Dendritic cell treated with granulocyte-macrophage colony-stimulating factor and Interleukin-4, amounts not matched to agents 40 ng/mL and 50 ng/mL, for 4 days (primary cell): ENCODE measurements at regions not wholly inside any gene's neighbourhood (a gene's known extent, or its start where the extent isn't known, plus 50 kb on each side); places are given as distances from the start of the nearest gene placed in this dataset.
"Not testable (repeated sequence)": the region's sequence is repeated elsewhere in the genome, so short reads cannot be mapped to it uniquely, and the experiment has no call there.

Experiments used
- H3K27ac Mint-ChIP-seq: one replicate; pipeline ENCODE4 v1.8.0; 2022; ENCODE audit warnings: mild to moderate bottlenecking, mixed read lengths
- H3K27me3 Mint-ChIP-seq: one replicate; pipeline ENCODE4 v1.8.0; 2022; ENCODE audit warnings: mild to moderate bottlenecking, mixed read lengths
- H3K36me3 Mint-ChIP-seq: one replicate; pipeline ENCODE4 v1.8.0; 2022; ENCODE audit warnings: low read depth, mixed read lengths
- H3K4me1 Mint-ChIP-seq: one replicate; pipeline ENCODE4 v1.8.0; 2022; ENCODE audit warnings: low read depth, mixed read lengths
- H3K4me3 Mint-ChIP-seq: one replicate; pipeline ENCODE4 v1.8.0; 2022; ENCODE audit warnings: mild to moderate bottlenecking, moderate library complexity, mixed read lengths
- H3K9me3 Mint-ChIP-seq: one replicate; pipeline ENCODE4 v1.8.0; 2022; ENCODE audit warnings: mixed read lengths
- intact Hi-C: fragments of 100-400 bp; cut with micrococcal nuclease; formaldehyde crosslinking; loops from one replicate; pipeline ENCODE4 v1.15.0; 2022

- Mint-ChIP-seq H3K36me3 (no peaks in the 10 kb centered on the region), H3K27ac (no peak overlapping the region), H3K9me3 (no peaks in the 10 kb centered on the region), H3K4me1 (no peaks in the 10 kb centered on the region), H3K27me3 (no peaks in the 10 kb centered on the region), H3K4me3 (no peak overlapping the region)
- intact Hi-C loops, result no loop called here
Observed at GRCh38 chr1:166283600-166283999, 116.8 kb upstream of the FAM78B start.

- no peaks in the 10 kb centered on the region for H3K4me1 Mint-ChIP-seq
- H3K9me3 Mint-ChIP-seq, result no peaks in the 10 kb centered on the region
- intact Hi-C loops, result no loop called here
- no peak overlapping the region for H3K4me3 Mint-ChIP-seq
- H3K27ac Mint-ChIP-seq, result no peak overlapping the region
- no peaks in the 10 kb centered on the region for H3K27me3 Mint-ChIP-seq
- H3K36me3 Mint-ChIP-seq, result no peaks in the 10 kb centered on the region
Observed at GRCh38 chr1:166289309-166290050, 122.7 kb upstream of the FAM78B start.

- H3K27ac Mint-ChIP-seq, result no peak overlapping the region
- no peaks in the 10 kb centered on the region for H3K9me3 Mint-ChIP-seq
- H3K4me3 Mint-ChIP-seq, result no peak overlapping the region
- intact Hi-C loops, result no loop called here
- no peaks in the 10 kb centered on the region for H3K36me3 Mint-ChIP-seq
- H3K4me1 Mint-ChIP-seq, result no peaks in the 10 kb centered on the region
- no peaks in the 10 kb centered on the region for H3K27me3 Mint-ChIP-seq
Observed at GRCh38 chr1:166295656-166296055, 128.9 kb upstream of the FAM78B start.

- Mint-ChIP-seq H3K4me3 (no peak overlapping the region), H3K36me3 (no peaks in the 10 kb centered on the region), H3K9me3 (no peaks in the 10 kb centered on the region), H3K27me3 (no peaks in the 10 kb centered on the region), H3K4me1 (no peaks in the 10 kb centered on the region), H3K27ac (no peak overlapping the region)
- intact Hi-C loops, result no loop called here
Observed at GRCh38 chr1:166297993-166298392, 131.2 kb upstream of the FAM78B start.

GRCh38 chr1:166300767-166301166, 134.0 kb upstream of the FAM78B start:
- intact Hi-C loops, result no loop called here
- Mint-ChIP-seq H3K36me3 (no peaks in the 10 kb centered on the region), H3K9me3 (no peaks in the 10 kb centered on the region), H3K27me3 (no peaks in the 10 kb centered on the region), H3K4me1 (no peaks in the 10 kb centered on the region), H3K27ac (no peak overlapping the region), H3K4me3 (no peak overlapping the region)

- Mint-ChIP-seq H3K27me3 (no peaks in the 10 kb centered on the region), H3K9me3 (no peaks in the 10 kb centered on the region), H3K27ac (no peak overlapping the region), H3K4me3 (no peak overlapping the region), H3K36me3 (no peaks in the 10 kb centered on the region), H3K4me1 (no peaks in the 10 kb centered on the region)
- intact Hi-C loops, result no loop called here
Observed at GRCh38 chr1:166302989-166303758, 136.4 kb upstream of the FAM78B start.

- Mint-ChIP-seq H3K36me3 (no peaks in the 10 kb centered on the region), H3K27ac (no peak overlapping the region), H3K4me1 (no peaks in the 10 kb centered on the region), H3K9me3 (peaks cover 7% of the 10 kb centered on the region), H3K27me3 (no peaks in the 10 kb centered on the region), H3K4me3 (no peak overlapping the region)
- intact Hi-C loops, result no loop called here
Observed at GRCh38 chr1:166304131-166304530, 137.3 kb upstream of the FAM78B start.

GRCh38 chr1:166305371-166305770, 138.6 kb upstream of the FAM78B start:
- Mint-ChIP-seq H3K27me3 (no peaks in the 10 kb centered on the region), H3K4me1 (no peaks in the 10 kb centered on the region), H3K27ac (no peak overlapping the region), H3K36me3 (no peaks in the 10 kb centered on the region), H3K9me3 (peaks cover 9% of the 10 kb centered on the region), H3K4me3 (no peak overlapping the region)
- intact Hi-C loops, result no loop called here

- Mint-ChIP-seq H3K27ac (no peak overlapping the region), H3K4me3 (no peak overlapping the region), H3K27me3 (no peaks in the 10 kb centered on the region), H3K36me3 (no peaks in the 10 kb centered on the region), H3K4me1 (no peaks in the 10 kb centered on the region), H3K9me3 (peaks cover 9% of the 10 kb centered on the region)
- intact Hi-C loops, result no loop called here
Observed at GRCh38 chr1:166307261-166308188, 140.7 kb upstream of the FAM78B start.

- intact Hi-C loops, H3K4me3 Mint-ChIP-seq, H3K36me3 Mint-ChIP-seq, H3K4me1 Mint-ChIP-seq, H3K27ac Mint-ChIP-seq, H3K27me3 Mint-ChIP-seq: not testable (repeated sequence)
- peaks cover 46% of the 10 kb centered on the region for H3K9me3 Mint-ChIP-seq
Observed at GRCh38 chr1:166316306-166316705, 149.5 kb upstream of the FAM78B start.

GRCh38 chr1:166322470-166322869, 155.7 kb upstream of the FAM78B start:
- H3K36me3 Mint-ChIP-seq, result no peaks in the 10 kb centered on the region
- H3K4me3 Mint-ChIP-seq, result no peak overlapping the region
- H3K4me1 Mint-ChIP-seq, result no peaks in the 10 kb centered on the region
- no peak overlapping the region for H3K27ac Mint-ChIP-seq
- no peaks in the 10 kb centered on the region for H3K27me3 Mint-ChIP-seq
- H3K9me3 Mint-ChIP-seq, result peaks cover 14% of the 10 kb centered on the region
- intact Hi-C loops, result no loop called here

- Mint-ChIP-seq H3K4me3 (no peak overlapping the region), H3K4me1 (no peaks in the 10 kb centered on the region), H3K27me3 (no peaks in the 10 kb centered on the region), H3K9me3 (no peaks in the 10 kb centered on the region), H3K36me3 (no peaks in the 10 kb centered on the region), H3K27ac (no peak overlapping the region)
- intact Hi-C loops, result no loop called here
Observed at GRCh38 chr1:166327886-166328285, 161.1 kb upstream of the FAM78B start.

GRCh38 chr1:166328956-166329355, 162.2 kb upstream of the FAM78B start:
- no peak overlapping the region for H3K27ac Mint-ChIP-seq
- no peaks in the 10 kb centered on the region for H3K36me3 Mint-ChIP-seq
- no peak overlapping the region for H3K4me3 Mint-ChIP-seq
- H3K27me3 Mint-ChIP-seq, result no peaks in the 10 kb centered on the region
- H3K4me1 Mint-ChIP-seq, result no peaks in the 10 kb centered on the region
- no peaks in the 10 kb centered on the region for H3K9me3 Mint-ChIP-seq
- intact Hi-C loops, result no loop called here

- intact Hi-C loops, result no loop called here
- Mint-ChIP-seq H3K4me3 (no peak overlapping the region), H3K9me3 (no peaks in the 10 kb centered on the region), H3K4me1 (no peaks in the 10 kb centered on the region), H3K27ac (no peak overlapping the region), H3K36me3 (no peaks in the 10 kb centered on the region), H3K27me3 (no peaks in the 10 kb centered on the region)
Observed at GRCh38 chr1:166330096-166330495, 163.3 kb upstream of the FAM78B start.
